Small intestine (tissue), 7 donors: ENCODE measurements at regions not wholly inside any gene's neighbourhood (a gene's known extent, or its start where the extent isn't known, plus 50 kb on each side); places are given as distances from the start of the nearest gene placed in this dataset.

Experiments used
- DNase-seq, 2 donors: peaks; one replicate each; pipeline versions ENCODE4 v3.0.0 to v3.0.0-alpha.2; 2013
- FAIRE-seq: peaks from 2 replicates; lab custom pipeline; 2012; peaks lifted over from hg19 to GRCh38; lab: Jason Lieb, UNC
- H3K27ac ChIP-seq, 3 donors: one replicate each; pipeline ENCODE4 v1.5.1; 2013; ENCODE audit warnings: low read length in 2 of 3, mild to moderate bottlenecking in 2 of 3, control low read depth in 1 of 3, inconsistent platforms in 1 of 3, low read depth in 1 of 3, moderate library complexity in 1 of 3
- H3K27me3 ChIP-seq, 3 donors: one replicate each; pipeline ENCODE4 v1.6.1; 2013; ENCODE audit warnings: low read length in 3 of 3, inconsistent platforms in 1 of 3; ENCODE audit not compliant: control insufficient read depth in 3 of 3, insufficient read depth in 3 of 3
- H3K36me3 ChIP-seq, 3 donors: one replicate each; pipeline ENCODE4 v1.6.1; 2013; ENCODE audit warnings: low read length in 3 of 3, inconsistent platforms in 1 of 3, low read depth in 1 of 3, mild to moderate bottlenecking in 1 of 3, moderate library complexity in 1 of 3; ENCODE audit not compliant: control insufficient read depth in 3 of 3, insufficient read depth in 2 of 3
- H3K4me1 ChIP-seq, 3 donors: one replicate each; pipeline ENCODE4 v1.6.1; 2013; ENCODE audit warnings: low read length in 2 of 3, inconsistent platforms in 1 of 3, low read depth in 1 of 3, mild to moderate bottlenecking in 1 of 3, moderate library complexity in 1 of 3; ENCODE audit not compliant: control insufficient read depth in 3 of 3, insufficient read depth in 2 of 3
- H3K4me3 ChIP-seq, 3 donors: one replicate each; pipeline ENCODE4 v1.5.1; 2013; ENCODE audit warnings: low read length in 3 of 3, control low read depth in 1 of 3, inconsistent platforms in 1 of 3, low read depth in 1 of 3, mild to moderate bottlenecking in 1 of 3, moderate library complexity in 1 of 3
- H3K9me3 ChIP-seq, 2 donors: one replicate each; pipeline ENCODE4 v1.6.1; 2013; ENCODE audit warnings: low read depth in 1 of 2, low read length in 1 of 2; ENCODE audit not compliant: control insufficient read depth in 2 of 2, insufficient read depth in 1 of 2
- WGBS, 3 donors: extraction: QIAGEN DNeasy Blood & Tissue Kit; methylation state at CpG; one replicate each; pipeline ENCODE4 v1.1.7; 2013; 5-methylcytosine and 5-hydroxymethylcytosine counted together
- donor health status: healthy with polysubstance abuse.
- donor health status: control.
- donor health status: control.
- donor health status: Bipolar disorder and iron deficiency.
- donor health status: healthy.

- 67 to 73% (median 72%) methylated on average over 1 of the region's 1 CpG for WGBS, 3 donors
Observed at GRCh38 chr2:211258646-211259335, 702.4 kb downstream of the CPS1 start.

DNA sequence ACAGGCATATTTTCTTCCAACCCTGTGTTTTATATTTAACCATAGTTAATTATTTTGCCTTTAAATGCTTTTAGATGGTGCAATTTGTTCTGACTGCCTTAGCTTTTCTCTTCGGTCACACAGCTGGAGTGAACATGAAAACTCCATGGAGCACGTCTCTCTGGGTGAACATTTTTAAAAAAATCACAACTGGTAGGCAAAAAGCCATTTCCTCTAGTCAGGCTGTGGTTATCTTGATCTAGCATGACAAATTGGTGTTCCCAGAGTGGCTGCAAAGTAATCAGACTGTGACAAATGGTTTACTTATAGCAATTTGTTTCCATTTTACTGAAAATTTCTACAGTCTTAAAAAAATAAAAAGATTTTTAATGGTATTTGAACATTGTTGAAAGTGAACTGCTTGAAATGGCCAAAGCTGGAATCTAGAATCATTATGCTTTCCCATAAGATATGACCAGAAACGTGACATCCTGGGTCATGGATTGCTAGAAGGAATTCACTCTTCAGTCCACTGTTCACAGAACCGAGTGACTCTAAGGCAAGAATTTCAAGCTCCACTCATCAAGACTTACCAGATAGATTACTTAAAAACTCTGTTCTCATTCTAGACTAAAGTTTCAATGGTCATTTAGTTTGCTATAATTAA, 703.6 kb downstream of the CPS1 start:
- FAIRE-seq (no peak), DNase-seq (no peak)
- WGBS, 3 donors, result 50 to 61% (median 53%) methylated on average over 4 of the region's 4 CpGs
- no peaks in the 10 kb centered on the region for H3K27me3 ChIP-seq
- no peak overlapping the region for H3K4me3 ChIP-seq
- no peak overlapping the region for H3K27ac ChIP-seq
- H3K9me3 ChIP-seq, result no peaks in the 10 kb centered on the region
- H3K36me3 ChIP-seq, result no peaks in the 10 kb centered on the region
- H3K4me1 ChIP-seq, result no peaks in the 10 kb centered on the region

More at GRCh38 chr2:211258646-211259335, 702.4 kb downstream of the CPS1 start:
- Histone ChIP-seq H3K27ac (no peak overlapping the region), H3K4me3 (no peak overlapping the region), H3K36me3 (no peaks in the 10 kb centered on the region), H3K27me3 (no peaks in the 10 kb centered on the region), H3K4me1 (no peaks in the 10 kb centered on the region), H3K9me3 (no peaks in the 10 kb centered on the region)
- no peak for DNase-seq
- FAIRE-seq, result no peak

DNA sequence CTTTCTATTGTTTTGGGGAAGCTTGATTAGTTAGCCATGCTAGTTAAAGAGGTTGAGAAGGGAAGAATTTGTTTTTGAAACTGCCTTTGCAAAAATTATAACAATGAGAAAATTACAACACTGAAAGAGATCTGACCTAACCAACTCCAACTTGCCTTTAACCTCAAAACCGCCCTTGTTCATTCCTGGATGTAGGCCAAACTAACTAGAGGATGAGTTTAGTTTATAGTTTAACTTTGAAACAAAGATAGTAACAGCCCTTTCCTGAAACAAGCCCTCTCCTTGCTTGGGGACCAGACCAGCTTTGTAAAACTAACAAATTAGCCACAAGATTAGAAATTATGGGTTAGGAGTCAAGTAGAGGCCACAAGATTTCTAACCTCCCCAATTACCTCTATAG, 713.9 kb downstream of the CPS1 start:
- FAIRE-seq (no peak), DNase-seq (no peak)
- Histone ChIP-seq H3K36me3 (no peaks in the 10 kb centered on the region), H3K27ac (no peak overlapping the region), H3K4me1 (no peaks in the 10 kb centered on the region), H3K9me3 (peaks cover 0 to 4% of the 10 kb centered on the region in 2 donors), H3K27me3 (no peaks in the 10 kb centered on the region), H3K4me3 (no peak overlapping the region)
- WGBS, 3 donors, result 48 to 69% (median 59%) methylated on average over 1 of the region's 1 CpG

- Histone ChIP-seq H3K36me3 (no peaks in the 10 kb centered on the region), H3K27me3 (no peaks in the 10 kb centered on the region), H3K27ac (no peak overlapping the region), H3K4me3 (no peak overlapping the region), H3K4me1 (no peaks in the 10 kb centered on the region), H3K9me3 (no peaks in the 10 kb centered on the region)
- 15 to 48% (median 28%) methylated on average over 2 of the region's 2 CpGs for WGBS, 3 donors
- no peak for DNase-seq
- FAIRE-seq, result no peak
Observed at GRCh38 chr2:211281430-211282073, 725.2 kb downstream of the CPS1 start.

DNA sequence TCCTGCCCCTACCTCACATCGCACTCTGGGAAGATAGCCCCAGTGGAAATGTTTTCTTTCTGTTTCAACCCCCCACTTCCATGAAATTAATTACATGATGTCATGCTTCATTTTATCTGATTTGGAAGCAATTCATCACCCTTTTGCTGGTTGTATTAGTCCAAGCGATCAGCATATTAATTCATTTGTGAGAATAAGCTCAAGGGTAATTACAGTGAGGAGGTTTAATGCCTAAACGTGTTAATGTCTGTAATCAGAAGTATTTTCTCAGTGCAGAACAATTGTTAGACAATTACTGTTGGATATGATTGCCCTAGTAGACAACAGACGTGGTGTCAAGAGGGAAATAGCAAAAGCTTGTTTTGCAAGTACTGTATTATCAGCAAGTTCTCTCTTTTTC, 746.3 kb downstream of the CPS1 start:
- no peaks in the 10 kb centered on the region for H3K4me1 ChIP-seq
- 46 to 59% (median 50%) methylated on average over 4 of the region's 4 CpGs for WGBS, 3 donors

DNA sequence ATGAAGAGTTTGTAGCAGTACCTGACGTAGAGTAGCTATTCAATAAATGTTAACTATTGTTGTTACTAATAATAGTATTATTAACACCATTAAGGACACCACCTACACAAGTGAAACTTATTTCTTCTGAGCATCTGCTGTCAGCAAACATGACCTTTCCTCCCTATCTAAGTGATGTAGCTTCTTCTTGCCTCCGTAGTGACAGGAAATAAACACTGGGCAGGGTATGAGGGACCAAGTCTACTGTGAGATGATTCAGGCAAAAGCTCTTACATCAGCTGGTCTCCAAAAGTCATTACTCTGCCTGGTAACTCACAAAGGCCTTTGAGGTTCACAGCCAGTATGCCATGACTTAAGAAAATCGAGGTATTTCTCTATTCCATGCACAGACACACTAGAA, 750.5 kb downstream of the CPS1 start:
- Histone ChIP-seq H3K27me3 (no peaks in the 10 kb centered on the region), H3K9me3 (no peaks in the 10 kb centered on the region), H3K4me3 (no peak overlapping the region), H3K4me1 (no peaks in the 10 kb centered on the region), H3K27ac (no peak overlapping the region), H3K36me3 (no peaks in the 10 kb centered on the region)
- DNase-seq (no peak), FAIRE-seq (no peak)
- 35 to 41% (median 36%) methylated on average over 3 of the region's 3 CpGs for WGBS, 3 donors

More for the DNA sequence above, 746.3 kb downstream of the CPS1 start:
- Histone ChIP-seq H3K27ac (no peak overlapping the region), H3K27me3 (no peaks in the 10 kb centered on the region), H3K36me3 (no peaks in the 10 kb centered on the region), H3K9me3 (no peaks in the 10 kb centered on the region), H3K4me3 (no peak overlapping the region)
- FAIRE-seq (no peak), DNase-seq (no peak)
